ENCODE measurements at regions not wholly inside any gene's neighbourhood (a gene's known extent, or its start where the extent isn't known, plus 50 kb on each side); places are given as distances from the start of the nearest gene placed in this dataset.
"Not testable (repeated sequence)": the region's sequence is repeated elsewhere in the genome, so short reads cannot be mapped to it uniquely, and the experiment has no call there.

- no peak for TF ChIP-seq CTCF (IDR thresholded peaks at IDR 0.05; ENCODE audit: low read depth, low read length)
- no peak overlapping the region for H3K4me3 ChIP-seq (replicated peaks in 1 of 2; ENCODE audit: low read depth in 2 of 2, low read length in 2 of 2)
- DNase-seq (ENCODE audit: low read depth in 2 of 2) = no peak
Measured at GRCh38 chr15:77832874-77833273, 200.2 kb upstream of the LINGO1 start.

GRCh38 chr15:77831986-77832385 is 199.3 kb upstream of the LINGO1 start:
- TF ChIP-seq CTCF (IDR thresholded peaks at IDR 0.05; ENCODE audit: low read depth, low read length) = no peak
- no peak for DNase-seq (ENCODE audit: low read depth in 2 of 2)
- no peak overlapping the region for H3K4me3 ChIP-seq (replicated peaks in 1 of 2; ENCODE audit: low read depth in 2 of 2, low read length in 2 of 2)

DNA sequence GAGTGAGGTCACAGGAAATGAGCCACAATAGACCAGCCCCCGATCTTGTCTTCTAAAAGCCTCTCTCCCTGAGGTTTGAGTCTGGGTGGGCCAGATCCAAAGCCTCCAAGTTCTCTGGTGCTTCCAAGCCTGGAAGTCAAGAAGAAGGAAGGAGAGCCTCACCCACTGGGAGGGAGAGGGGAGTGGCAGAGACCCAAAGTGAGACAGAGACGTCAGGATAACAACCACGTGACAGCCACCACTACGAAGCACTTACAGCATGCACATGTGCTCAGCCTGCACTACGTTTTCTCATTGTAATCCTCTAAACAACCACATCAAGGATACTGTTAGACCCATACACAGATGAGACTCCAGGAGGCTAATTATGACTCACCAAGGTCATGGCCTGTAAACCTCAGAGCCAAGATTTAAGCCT is 197.3 kb upstream of the LINGO1 start:
- DNase-seq (ENCODE audit: low read depth in 2 of 2) = peak; percentile 46 to 60
- no peak for TF ChIP-seq CTCF (IDR thresholded peaks at IDR 0.05; ENCODE audit: low read depth, low read length)
- no peak overlapping the region for H3K4me3 ChIP-seq (replicated peaks in 1 of 2; ENCODE audit: low read depth in 2 of 2, low read length in 2 of 2)

GRCh38 chr15:77829331-77829730 is 196.6 kb upstream of the LINGO1 start:
- not testable (repeated sequence) for DNase-seq (ENCODE audit: low read depth in 2 of 2)

GRCh38 chr15:77827860-77828259 is 195.1 kb upstream of the LINGO1 start:
- no peak for TF ChIP-seq CTCF (IDR thresholded peaks at IDR 0.05; ENCODE audit: low read depth, low read length)
- DNase-seq (ENCODE audit: low read depth in 2 of 2) = no peak
- no peak overlapping the region for H3K4me3 ChIP-seq (replicated peaks in 1 of 2; ENCODE audit: low read depth in 2 of 2, low read length in 2 of 2)

More at GRCh38 chr15:77829331-77829730, 196.6 kb upstream of the LINGO1 start:
- H3K4me3 ChIP-seq (replicated peaks in 1 of 2; ENCODE audit: low read depth in 2 of 2, low read length in 2 of 2) = not testable (repeated sequence)

GRCh38 chr15:77826006-77826695 is 193.4 kb upstream of the LINGO1 start:
- no peak for TF ChIP-seq CTCF (IDR thresholded peaks at IDR 0.05; ENCODE audit: low read depth, low read length)
- no peak for DNase-seq (ENCODE audit: low read depth in 2 of 2)

GRCh38 chr15:77825546-77825945 is 192.8 kb upstream of the LINGO1 start:
- DNase-seq (ENCODE audit: low read depth in 2 of 2) = no peak
- TF ChIP-seq CTCF (IDR thresholded peaks at IDR 0.05; ENCODE audit: low read depth, low read length) = no peak
- no peak overlapping the region for H3K4me3 ChIP-seq (replicated peaks in 1 of 2; ENCODE audit: low read depth in 2 of 2, low read length in 2 of 2)

More at GRCh38 chr15:77826006-77826695, 193.4 kb upstream of the LINGO1 start:
- no peak overlapping the region for H3K4me3 ChIP-seq (replicated peaks in 1 of 2; ENCODE audit: low read depth in 2 of 2, low read length in 2 of 2)

Measured in cardiac fibroblast (primary cell).